ENCODE measurements at regions not wholly inside any gene's neighbourhood (a gene's known extent, or its start where the extent isn't known, plus 50 kb on each side); places are given as distances from the start of the nearest gene placed in this dataset.

DNA sequence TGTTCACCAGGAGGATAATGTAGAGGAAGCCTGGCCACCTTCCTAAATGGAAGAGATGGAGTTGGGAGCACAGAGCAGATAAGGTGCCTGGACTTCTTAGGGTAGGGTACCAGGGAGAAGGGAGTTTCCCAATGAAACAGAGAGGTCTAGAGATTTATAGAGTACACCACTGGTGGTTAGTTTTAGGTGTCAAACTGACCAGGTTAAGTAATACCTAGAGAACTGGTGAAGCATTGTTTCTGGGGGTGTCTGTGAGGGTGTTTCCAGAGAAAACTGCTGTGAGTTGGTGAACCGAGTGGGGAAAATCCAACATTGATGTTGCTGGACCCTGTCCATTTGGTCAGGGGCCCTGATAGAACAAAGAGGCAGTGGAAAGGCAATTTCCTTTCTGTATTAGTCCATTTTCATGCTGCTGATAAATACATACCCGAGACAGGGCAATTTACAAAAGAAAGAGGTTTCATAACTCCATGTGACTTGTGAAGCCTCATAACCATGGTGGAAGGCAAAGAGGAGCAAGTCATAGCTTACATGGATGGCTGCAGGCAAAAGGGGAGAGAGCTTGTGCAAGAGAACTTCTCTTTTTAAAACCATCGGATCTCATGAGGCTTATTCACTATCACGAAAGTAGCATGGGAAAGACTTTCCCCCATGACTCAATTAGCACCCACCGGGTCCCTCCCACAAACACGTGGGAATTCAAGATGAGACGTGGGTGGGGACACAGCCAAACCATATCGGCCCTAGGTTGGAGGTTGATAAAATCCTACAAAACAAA lies 260.8 kb downstream of the CBLN2 start:
- ChIA-PET POLR2A (no interaction called here), CTCF (no interaction called here)
- no peak for DNase-seq (ENCODE audit: extremely low spot score)
- TF ChIP-seq, protein P1, sequence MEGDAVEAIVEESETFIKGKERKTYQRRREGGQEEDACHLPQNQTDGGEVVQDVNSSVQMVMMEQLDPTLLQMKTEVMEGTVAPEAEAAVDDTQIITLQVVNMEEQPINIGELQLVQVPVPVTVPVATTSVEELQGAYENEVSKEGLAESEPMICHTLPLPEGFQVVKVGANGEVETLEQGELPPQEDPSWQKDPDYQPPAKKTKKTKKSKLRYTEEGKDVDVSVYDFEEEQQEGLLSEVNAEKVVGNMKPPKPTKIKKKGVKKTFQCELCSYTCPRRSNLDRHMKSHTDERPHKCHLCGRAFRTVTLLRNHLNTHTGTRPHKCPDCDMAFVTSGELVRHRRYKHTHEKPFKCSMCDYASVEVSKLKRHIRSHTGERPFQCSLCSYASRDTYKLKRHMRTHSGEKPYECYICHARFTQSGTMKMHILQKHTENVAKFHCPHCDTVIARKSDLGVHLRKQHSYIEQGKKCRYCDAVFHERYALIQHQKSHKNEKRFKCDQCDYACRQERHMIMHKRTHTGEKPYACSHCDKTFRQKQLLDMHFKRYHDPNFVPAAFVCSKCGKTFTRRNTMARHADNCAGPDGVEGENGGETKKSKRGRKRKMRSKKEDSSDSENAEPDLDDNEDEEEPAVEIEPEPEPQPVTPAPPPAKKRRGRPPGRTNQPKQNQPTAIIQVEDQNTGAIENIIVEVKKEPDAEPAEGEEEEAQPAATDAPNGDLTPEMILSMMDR (IDR thresholded peaks at IDR 0.05; ENCODE audit: control extremely low read depth, extremely low read depth, low read depth, missing control alignments), result no peak

DNA sequence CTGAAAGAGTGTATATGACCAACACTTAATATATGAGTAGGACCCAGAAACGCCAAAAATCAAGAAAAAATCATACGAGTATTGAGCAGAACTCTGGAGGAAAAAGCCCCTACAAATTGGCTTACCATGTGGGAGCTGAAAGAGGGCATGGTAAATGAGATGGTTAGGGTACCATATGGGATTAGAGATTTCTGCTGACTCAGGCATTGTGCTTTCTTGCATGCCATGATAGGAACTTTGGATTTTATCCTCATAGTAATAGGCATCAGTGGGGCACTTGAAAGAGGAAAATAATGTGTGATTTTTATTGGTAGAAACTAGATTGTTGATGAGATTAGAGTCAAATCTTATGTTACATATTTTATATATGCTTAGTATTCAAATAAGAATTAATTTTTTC lies 271.1 kb downstream of the CBLN2 start:
- DNase-seq (ENCODE audit: extremely low spot score), result no peak
- ChIA-PET CTCF (no interaction called here), POLR2A (no interaction called here)
- TF ChIP-seq, protein P1 (IDR thresholded peaks at IDR 0.05; ENCODE audit: control extremely low read depth, extremely low read depth, low read depth, missing control alignments), result no peak

DNA sequence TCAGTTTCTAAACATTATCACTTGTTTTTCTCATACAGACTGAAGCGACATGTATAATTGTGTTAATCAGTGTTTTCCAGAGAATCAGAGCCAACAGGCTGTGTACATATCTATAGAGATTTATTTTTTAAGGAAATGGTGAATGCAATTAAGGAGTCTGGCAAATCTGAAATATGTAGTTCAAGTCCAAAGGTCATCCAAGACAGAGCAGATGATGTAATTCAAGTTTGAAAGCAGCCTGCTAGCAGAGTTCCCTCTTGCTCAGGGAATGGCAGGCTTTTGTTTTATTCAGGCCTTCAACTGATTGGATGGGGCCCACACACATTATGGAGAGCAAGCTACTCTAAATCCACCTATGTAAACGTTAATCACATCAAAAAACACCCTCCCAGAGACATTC lies 282.6 kb downstream of the CBLN2 start:
- CTCF ChIA-PET, result interaction anchor here (2.3 kb wide), 1 partner anchor 16 kb away, joined by 10 read pairs; no protein-coding TSS in a partner anchor
- TF ChIP-seq, protein P1 (IDR thresholded peaks at IDR 0.05; ENCODE audit: control extremely low read depth, extremely low read depth, low read depth, missing control alignments), result no peak
- POLR2A ChIA-PET, result no interaction called here
- DNase-seq (ENCODE audit: extremely low spot score), result no peak

DNA sequence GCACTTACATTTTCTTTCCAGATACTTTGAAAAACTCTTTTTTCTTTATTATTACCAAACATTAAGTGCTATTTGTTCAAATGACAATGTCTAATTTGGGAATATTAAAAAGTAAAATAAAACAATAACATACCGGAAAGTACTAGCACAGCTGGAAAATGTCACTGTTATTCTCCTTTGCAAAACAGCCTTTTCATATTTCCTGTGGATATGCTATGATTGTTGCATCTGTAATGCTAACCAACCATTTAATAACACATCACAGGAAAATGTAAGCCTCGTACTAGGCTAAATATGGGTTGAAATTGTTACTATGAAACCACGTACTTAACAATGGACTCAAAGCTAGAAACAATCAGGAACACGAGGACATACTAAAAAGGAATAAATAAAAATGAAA lies 298.1 kb downstream of the CBLN2 start:
- DNase-seq (ENCODE audit: extremely low spot score), result no peak
- ChIA-PET POLR2A (no interaction called here), CTCF (interaction anchor here (4.0 kb wide), 1 partner anchor 17 kb away, joined by 10 read pairs; no protein-coding TSS in a partner anchor)
- TF ChIP-seq, protein P1 (IDR thresholded peaks at IDR 0.05; ENCODE audit: control extremely low read depth, extremely low read depth, low read depth, missing control alignments), result no peak

DNA sequence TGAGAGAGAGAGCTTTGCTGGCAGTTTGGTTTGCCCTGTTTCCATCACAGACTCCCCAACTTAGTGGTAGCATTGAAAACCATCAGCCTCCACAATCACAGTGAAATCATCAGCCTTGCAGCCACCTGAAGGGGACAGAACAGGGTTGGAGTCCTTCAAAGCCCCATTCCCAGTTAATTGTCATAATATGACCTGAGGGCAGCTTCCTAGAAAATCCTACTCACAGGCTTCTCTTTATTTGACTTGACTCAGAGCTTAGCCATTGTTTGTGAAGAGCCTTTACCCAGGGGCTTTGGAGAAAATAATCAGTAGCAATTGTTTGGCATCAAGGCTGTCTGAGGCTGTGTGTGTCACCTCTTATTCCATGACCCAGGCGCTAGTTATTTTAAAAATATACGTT lies 308.7 kb downstream of the CBLN2 start:
- no peak for DNase-seq (ENCODE audit: extremely low spot score)
- ChIA-PET POLR2A (no interaction called here), CTCF (no interaction called here)
- TF ChIP-seq, protein P1 (IDR thresholded peaks at IDR 0.05; ENCODE audit: control extremely low read depth, extremely low read depth, low read depth, missing control alignments), result no peak

DNA sequence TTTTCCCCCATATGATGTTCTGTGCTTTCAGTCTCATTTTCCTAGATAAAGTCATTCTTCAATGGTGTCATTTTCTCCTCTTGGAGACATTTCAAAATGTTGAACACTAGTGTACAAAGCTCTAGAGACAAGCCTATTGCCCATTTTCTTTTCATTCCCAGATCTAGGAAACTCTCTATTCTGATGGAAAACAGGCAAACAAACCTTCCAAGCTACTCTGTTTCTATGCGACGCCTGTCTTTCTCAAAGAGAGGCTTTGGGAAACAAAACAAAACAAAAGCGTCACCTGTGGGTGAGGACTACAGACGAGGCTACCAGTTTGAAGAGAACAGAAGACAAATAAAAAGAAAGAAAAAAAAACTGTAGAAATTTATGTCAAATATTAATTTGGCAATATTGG lies 311.0 kb downstream of the CBLN2 start:
- ChIA-PET POLR2A (no interaction called here), CTCF (interaction anchor here (1.4 to 2.0 kb wide), 2 partner anchors 15 to 24 kb away, joined by 4 to 5 read pairs; no protein-coding TSS in a partner anchor)
- DNase-seq (ENCODE audit: extremely low spot score), result no peak
- TF ChIP-seq, protein P1 (IDR thresholded peaks at IDR 0.05; ENCODE audit: control extremely low read depth, extremely low read depth, low read depth, missing control alignments), result no peak

All from GM10248 (cell line).